ENCODE measurements at regions not wholly inside any gene's neighbourhood (a gene's known extent, or its start where the extent isn't known, plus 50 kb on each side); places are given as distances from the start of the nearest gene placed in this dataset.
"Not testable (repeated sequence)": the region's sequence is repeated elsewhere in the genome, so short reads cannot be mapped to it uniquely, and the experiment has no call there.

GRCh38 chr3:101913168-101913567 lies 63.9 kb downstream of the NFKBIZ start:
- no peak for FAIRE-seq

GRCh38 chr3:101917761-101918160 lies 68.4 kb downstream of the NFKBIZ start:
- not testable (repeated sequence) for FAIRE-seq

- FAIRE-seq: not testable (repeated sequence)
These were observed 72.9 kb downstream of the NFKBIZ start for GRCh38 chr3:101922151-101922725.

DNA sequence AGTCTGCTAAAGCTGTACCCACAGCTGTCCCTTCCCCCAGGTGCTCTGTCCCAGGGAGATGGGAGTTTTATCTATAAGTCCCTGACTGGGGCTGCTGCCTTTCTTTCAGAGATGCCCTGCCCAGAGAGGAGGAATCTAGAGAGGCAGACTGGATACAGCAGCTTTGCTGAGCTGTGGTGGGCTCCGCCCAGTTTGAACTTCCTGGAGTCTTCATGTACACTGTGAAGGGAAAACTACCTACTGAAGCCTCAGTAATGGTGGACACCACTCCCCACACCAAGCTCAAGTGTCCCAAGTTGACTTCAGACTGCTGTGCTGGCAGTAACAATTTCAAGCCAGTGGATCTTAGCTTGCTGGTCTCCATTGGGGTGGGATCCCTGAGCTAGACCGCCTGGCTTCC lies 75.3 kb downstream of the NFKBIZ start:
- FAIRE-seq: not testable (repeated sequence)

- not testable (repeated sequence) for FAIRE-seq
These were observed 75.8 kb downstream of the NFKBIZ start for GRCh38 chr3:101925124-101925523.

- FAIRE-seq: no peak
These were observed 76.2 kb downstream of the NFKBIZ start for GRCh38 chr3:101925564-101925963.

DNA sequence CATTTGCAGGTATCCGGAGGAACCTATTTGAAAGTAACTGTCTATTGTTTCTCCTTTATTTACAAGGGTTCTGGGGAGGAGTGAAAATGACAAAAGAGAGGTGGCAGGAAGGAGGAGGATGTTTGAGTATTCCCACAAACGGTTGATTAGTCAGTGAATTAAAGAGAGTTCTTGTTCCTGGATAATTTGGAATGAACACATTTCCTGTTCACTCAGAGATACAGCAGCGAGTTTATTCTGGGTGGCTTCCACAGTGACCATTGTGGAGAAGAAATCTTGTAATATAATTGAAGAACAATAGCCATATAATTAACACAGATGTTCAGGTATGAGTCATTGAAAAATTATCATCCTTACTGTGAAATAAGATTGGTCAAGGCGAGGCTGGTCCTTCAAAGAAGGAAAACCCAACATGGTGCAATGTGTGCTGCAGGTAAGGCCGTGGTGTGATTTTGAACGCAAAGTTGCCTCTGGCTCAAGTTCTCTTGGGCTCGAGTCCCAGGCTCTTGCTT lies 77.3 kb downstream of the NFKBIZ start:
- FAIRE-seq: no peak

GRCh38 chr3:101928890-101929289 lies 79.6 kb downstream of the NFKBIZ start:
- FAIRE-seq: no peak

GRCh38 chr3:101931081-101931480 lies 81.8 kb downstream of the NFKBIZ start:
- FAIRE-seq: no peak

- no peak for FAIRE-seq
These were observed 83.2 kb downstream of the NFKBIZ start for GRCh38 chr3:101932326-101933068.

- FAIRE-seq: no peak
These were observed 87.4 kb downstream of the NFKBIZ start for GRCh38 chr3:101936419-101937356.

DNA sequence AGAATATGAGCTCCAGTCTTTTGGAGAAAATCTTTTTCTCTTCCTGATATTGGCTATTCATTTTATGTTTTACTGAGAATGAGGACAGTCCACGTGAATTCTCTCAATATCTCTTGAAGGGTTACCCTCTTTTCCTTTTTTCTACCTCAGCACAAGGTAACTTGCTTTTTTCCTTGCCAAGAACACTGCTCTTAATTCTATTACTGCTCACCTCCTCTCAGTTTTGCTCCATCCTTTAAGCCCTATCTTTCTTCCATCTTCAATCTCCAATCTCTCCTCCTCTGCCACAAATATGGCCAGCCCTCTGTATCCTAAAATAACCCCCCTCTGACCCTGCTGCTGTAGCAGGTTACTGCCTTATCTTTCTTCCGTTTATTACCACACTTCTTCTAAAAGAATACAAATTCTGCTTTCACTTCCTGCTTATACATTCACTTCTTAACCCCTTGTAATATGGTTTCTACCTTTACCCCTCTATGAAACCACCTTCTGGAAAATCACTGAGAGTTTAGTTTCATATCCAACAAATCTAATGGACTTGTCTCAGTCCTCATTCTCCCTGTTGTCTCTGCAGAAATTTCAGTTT lies 89.0 kb downstream of the NFKBIZ start:
- FAIRE-seq: no peak

DNA sequence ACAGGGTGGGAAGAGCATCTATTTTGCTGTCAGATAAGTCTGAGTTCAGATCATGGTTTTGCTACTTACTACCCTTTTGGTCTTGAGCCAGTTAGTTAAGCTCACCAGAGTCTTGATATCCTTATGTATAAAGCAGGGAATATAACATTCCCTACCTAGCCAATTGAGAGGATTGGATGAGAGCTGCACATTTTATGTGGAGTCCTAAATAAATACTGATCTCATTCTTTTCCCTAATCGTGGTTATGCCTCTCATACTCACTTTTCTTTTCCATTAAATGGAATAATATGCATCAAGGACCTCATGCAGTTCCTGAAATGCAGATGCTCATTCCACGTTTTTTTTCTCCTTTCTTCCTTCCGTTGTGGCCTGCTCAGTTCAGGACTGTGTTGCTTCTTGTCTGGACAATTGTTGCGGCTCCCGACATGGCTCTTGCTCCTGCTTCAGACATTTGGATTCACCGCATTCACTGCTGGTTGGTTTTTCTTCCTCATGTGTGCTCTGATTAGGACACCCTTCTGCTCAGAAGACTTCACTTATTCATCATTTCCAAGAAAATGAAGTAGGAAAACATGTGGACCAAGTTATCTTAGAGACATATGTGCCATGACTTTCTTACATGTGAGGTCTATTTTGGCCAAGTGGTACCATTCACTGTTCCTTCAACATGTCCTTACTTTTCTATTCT lies 90.2 kb downstream of the NFKBIZ start:
- FAIRE-seq: no peak

DNA sequence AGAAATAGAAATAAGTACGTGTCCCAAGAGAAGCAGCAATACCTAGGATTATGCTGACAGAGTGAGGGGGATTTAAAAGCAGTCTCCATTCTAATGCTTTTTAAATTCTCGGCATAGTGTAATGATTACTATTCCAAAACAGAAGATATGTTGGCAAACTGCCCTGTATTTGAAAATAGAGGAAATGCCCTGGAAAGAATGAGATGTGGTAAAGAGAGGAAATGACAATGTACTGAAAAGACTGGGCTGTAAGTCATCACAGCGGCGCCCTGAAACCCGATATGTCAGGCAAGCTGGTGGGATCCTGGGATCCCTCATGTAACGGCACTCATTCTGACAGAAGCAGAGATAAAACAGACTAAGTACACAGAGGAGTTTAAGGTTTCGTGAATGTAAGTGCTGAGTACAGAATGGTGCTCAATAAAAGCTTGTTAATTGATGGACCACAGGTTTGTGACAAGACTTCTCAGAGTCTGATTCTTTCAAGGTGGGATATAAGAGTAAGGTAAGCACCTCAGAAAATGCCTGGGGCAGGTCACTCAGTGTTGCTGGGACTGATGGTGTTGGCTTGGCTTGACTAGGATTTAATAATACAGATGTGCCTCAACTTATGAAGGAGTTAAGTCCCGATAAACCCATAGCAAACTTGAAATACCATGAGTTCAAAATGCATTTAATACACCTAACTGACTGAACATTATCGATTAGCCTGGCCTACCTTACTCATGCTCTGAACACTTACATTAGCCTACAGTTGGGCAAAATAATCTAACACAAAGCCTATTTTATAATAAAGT lies 91.4 kb downstream of the NFKBIZ start:
- no peak for FAIRE-seq

DNA sequence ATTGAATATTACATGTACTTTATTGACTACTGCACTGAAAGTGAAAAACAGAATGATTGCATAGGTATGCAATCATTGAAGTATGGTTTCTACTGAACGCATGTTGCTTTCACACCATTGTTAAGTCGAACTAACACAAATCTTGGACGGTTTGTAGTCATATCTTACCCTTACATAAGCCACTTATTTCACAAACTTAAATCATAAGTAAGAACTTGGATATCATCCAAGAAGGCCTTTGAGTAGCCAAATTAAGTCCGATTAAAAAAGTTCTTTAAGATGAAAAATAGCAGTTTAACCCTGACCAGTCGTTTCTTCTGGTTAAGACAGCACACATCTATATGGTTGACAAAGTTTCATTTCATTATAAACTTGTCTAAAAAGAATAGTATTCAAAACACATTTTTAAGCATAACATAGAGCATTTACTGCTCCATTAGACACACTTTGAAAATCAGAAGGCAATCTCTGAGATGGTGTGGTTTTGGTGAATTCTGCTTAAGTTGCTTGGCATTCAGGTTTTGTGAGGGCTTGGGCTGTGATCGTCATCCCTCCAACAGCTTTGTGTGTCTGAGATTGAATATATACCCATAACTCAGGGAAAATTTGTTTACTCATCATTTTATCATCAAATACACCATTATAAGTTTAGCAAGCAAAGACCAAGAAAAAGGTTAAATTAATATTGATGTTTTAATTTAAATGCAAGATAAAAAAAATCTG lies 92.2 kb downstream of the NFKBIZ start:
- no peak for FAIRE-seq

- FAIRE-seq: no peak
These were observed 93.0 kb downstream of the NFKBIZ start for GRCh38 chr3:101942356-101942755.

- no peak for FAIRE-seq
These were observed 93.7 kb downstream of the NFKBIZ start for GRCh38 chr3:101943029-101943428.

GRCh38 chr3:101944308-101944707 lies 95.0 kb downstream of the NFKBIZ start:
- FAIRE-seq: no peak

- FAIRE-seq: no peak
These were observed 96.7 kb downstream of the NFKBIZ start for GRCh38 chr3:101945980-101946379.

- no peak for FAIRE-seq
These were observed 97.6 kb downstream of the NFKBIZ start for GRCh38 chr3:101946906-101947305.

DNA sequence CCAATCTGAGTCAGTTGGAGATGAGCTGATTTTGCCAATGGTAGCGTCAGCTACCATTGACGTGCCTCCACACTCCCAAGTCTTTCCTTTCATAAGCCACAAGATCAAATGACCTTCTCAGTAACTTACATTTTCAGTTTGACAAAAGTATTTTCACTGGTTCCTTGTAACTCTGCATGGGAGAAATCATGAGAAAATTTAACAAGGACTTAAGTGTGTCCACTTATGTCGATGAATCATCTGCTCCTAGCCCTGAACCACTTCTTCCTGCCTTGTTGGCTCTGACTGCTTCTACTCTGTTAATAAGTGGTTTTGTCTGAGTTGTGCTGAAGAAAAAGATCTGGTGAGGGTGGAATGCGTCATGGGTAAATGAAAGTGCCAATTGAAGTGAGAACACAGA lies 101.2 kb downstream of the NFKBIZ start:
- FAIRE-seq: no peak

All from endometrium (tissue), 2 donors.